Gastroesophageal sphincter (tissue), 3 donors: ENCODE measurements at regions not wholly inside any gene's neighbourhood (a gene's known extent, or its start where the extent isn't known, plus 50 kb on each side); places are given as distances from the start of the nearest gene placed in this dataset.

Experiments used
- EP300 ChIP-seq: sonication (generic); formaldehyde crosslinking; IDR thresholded peaks from one replicate; pipeline ENCODE4 v1.6.1; 2017; ENCODE audit warnings: antibody characterized with exemption, mild to moderate bottlenecking
- TF ChIP-seq, protein P1 (sequence below), 4 experiments: fragments of 200-600 bp in 2 of 4; fragments of 450-650 bp in 2 of 4; sonication (generic) in 1 of 4; IDR thresholded peaks; one replicate each; pipeline ENCODE4 v1.5.1; 2017 to 2019; ENCODE audit warnings: antibody characterized with exemption in 4 of 4, mild to moderate bottlenecking in 2 of 4, moderate library complexity in 2 of 4

DNA sequence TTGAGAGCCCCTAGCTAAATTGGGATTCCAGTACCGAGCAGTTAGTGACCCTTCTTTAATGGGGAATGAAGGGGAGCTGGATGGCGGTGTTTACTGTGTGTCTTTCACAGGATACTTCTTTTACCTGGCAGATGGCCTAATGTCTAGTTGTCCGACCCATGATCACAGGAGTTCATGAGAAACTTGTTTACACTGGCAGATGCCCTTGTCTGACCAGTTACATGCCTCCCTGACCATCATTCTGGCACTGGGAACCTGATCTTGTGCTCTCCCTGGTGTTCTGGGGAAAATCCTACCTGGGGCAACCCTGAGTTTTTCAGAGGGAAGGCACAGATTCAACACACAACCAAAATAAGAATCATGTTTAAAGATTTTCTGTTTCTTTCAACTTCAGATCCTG, 120.1 kb upstream of the SLC13A1 start:
- TF ChIP-seq, protein P1, sequence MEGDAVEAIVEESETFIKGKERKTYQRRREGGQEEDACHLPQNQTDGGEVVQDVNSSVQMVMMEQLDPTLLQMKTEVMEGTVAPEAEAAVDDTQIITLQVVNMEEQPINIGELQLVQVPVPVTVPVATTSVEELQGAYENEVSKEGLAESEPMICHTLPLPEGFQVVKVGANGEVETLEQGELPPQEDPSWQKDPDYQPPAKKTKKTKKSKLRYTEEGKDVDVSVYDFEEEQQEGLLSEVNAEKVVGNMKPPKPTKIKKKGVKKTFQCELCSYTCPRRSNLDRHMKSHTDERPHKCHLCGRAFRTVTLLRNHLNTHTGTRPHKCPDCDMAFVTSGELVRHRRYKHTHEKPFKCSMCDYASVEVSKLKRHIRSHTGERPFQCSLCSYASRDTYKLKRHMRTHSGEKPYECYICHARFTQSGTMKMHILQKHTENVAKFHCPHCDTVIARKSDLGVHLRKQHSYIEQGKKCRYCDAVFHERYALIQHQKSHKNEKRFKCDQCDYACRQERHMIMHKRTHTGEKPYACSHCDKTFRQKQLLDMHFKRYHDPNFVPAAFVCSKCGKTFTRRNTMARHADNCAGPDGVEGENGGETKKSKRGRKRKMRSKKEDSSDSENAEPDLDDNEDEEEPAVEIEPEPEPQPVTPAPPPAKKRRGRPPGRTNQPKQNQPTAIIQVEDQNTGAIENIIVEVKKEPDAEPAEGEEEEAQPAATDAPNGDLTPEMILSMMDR (IDR thresholded peaks at IDR 0.05): no peak
- no peak for TF ChIP-seq EP300
